ENCODE measurements at regions not wholly inside any gene's neighbourhood (a gene's known extent, or its start where the extent isn't known, plus 50 kb on each side); places are given as distances from the start of the nearest gene placed in this dataset.

DNA sequence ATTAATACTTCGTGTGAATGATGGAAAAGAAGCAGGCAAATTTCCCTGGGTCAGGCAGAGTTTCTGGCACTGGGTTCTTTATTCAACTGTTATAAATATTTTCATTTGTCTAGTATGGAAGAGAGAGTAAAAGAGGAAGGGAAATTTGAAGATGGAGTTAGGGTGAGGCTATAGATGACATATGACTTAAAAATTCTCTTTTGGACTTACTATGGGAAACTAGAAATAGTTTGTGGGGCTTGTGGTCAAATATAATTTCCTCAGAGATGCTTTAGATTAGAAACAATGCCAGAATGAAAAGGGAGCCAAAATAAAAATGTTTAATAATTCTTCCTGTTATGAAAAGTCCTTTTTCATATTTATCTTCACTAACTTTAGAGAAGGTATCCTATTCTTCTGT is 103.2 kb downstream of the GC start:
- no peak for DNase-seq
- 58 to 69% methylated on average over 1 of the region's 1 CpG for WGBS, 2 donors
- Histone ChIP-seq H3K36me3 (ENCODE audit: low read depth, missing control alignments) (no peaks in the 10 kb centered on the region), H3K4me3 (no peak overlapping the region), H3K9me3 (no peaks in the 10 kb centered on the region), H3K27ac (no peak overlapping the region), H3K4me1 (no peaks in the 10 kb centered on the region), H3K27me3 (no peaks in the 10 kb centered on the region)
- intact Hi-C loops (cut with DNase I; ENCODE audit: low total_unique reads) = no loop called here
- TF ChIP-seq POLR2A (IDR thresholded peaks at IDR 0.05) (no peak), CTCF (IDR thresholded peaks at IDR 0.05) (no peak)

DNA sequence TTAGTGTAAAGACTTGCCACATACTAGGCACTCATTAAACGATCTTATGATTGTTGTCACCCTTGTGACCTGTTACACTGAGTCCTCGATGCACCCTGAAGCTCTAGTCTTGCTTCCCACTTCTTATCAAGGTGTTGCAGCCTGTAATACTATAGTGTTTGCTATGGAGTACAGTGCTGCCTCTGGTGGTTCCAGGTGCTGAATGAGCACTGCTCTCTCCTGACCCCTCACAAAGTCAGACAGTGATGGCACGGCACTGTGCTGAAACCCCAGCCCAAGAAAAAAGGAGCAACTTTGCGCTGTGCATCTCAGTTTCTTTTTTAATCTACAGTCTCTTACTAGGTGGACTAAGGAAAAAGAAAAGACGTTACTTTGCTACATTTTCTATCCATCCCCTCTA is 106.3 kb downstream of the GC start:
- no peaks in the 10 kb centered on the region for H3K36me3 ChIP-seq (ENCODE audit: low read depth, missing control alignments)
- DNase-seq = no peak
- no peaks in the 10 kb centered on the region for H3K9me3 ChIP-seq
- H3K27ac ChIP-seq = no peak overlapping the region
- H3K4me1 ChIP-seq = no peaks in the 10 kb centered on the region
- H3K4me3 ChIP-seq = no peak overlapping the region
- WGBS, 2 donors = 84 to 93% methylated on average over 5 of the region's 5 CpGs
- no peaks in the 10 kb centered on the region for H3K27me3 ChIP-seq
- intact Hi-C loops (cut with DNase I; ENCODE audit: low total_unique reads) = no loop called here
- TF ChIP-seq POLR2A (IDR thresholded peaks at IDR 0.05) (no peak), CTCF (IDR thresholded peaks at IDR 0.05) (no peak)

DNA sequence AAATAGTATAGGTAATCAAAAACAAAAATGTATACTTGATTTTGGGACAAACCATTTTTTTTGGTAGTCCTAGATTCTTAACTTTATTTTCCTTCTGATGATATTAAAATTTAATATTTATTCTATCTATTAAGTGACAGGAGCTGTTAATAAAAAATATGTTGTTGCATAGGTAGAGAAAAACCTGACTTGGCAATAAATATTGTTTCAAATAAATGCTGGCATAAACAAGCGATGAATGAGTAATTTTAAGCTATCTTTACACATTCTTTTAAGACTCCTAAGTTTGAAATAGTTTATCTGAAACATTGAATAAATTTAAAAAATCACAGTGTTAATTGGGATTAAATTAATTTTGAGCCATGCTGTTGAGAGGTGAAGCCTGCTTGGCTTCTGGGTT is 114.6 kb downstream of the GC start:
- intact Hi-C loops (cut with DNase I; ENCODE audit: low total_unique reads) = no loop called here
- no peaks in the 10 kb centered on the region for H3K9me3 ChIP-seq
- no peaks in the 10 kb centered on the region for H3K4me1 ChIP-seq
- 89 to 91% methylated on average over 1 of the region's 1 CpG for WGBS, 2 donors
- no peak overlapping the region for H3K27ac ChIP-seq
- H3K27me3 ChIP-seq = no peaks in the 10 kb centered on the region
- TF ChIP-seq CTCF (IDR thresholded peaks at IDR 0.05) (no peak), POLR2A (IDR thresholded peaks at IDR 0.05) (no peak)
- no peak overlapping the region for H3K4me3 ChIP-seq
- no peak for DNase-seq
- no peaks in the 10 kb centered on the region for H3K36me3 ChIP-seq (ENCODE audit: low read depth, missing control alignments)

DNA sequence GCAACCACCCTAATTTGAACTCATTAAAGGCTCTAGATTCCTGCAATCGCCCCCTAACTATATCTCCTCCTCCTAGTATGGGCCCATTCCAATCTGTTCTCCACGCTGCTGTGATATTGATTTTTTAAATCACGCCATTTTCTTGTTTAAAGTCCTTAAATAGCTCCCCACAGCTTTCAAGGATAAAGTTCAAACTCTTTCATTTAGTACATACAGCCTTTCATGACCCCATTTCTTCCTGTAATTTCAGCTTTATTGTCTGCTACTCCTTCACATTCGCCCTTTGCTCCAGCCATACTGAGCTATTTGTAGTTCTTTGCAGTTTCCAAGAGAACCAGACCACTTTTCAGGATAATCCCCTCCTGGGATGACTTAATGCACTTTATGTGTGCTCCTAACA is 118.5 kb downstream of the GC start:
- H3K27ac ChIP-seq = no peak overlapping the region
- 52 to 57% methylated on average over 4 of the region's 4 CpGs for WGBS, 2 donors
- H3K36me3 ChIP-seq (ENCODE audit: low read depth, missing control alignments) = no peaks in the 10 kb centered on the region
- DNase-seq = no peak
- no peak overlapping the region for H3K4me3 ChIP-seq
- no peaks in the 10 kb centered on the region for H3K4me1 ChIP-seq
- TF ChIP-seq POLR2A (IDR thresholded peaks at IDR 0.05) (no peak), CTCF (IDR thresholded peaks at IDR 0.05) (no peak)
- no peaks in the 10 kb centered on the region for H3K27me3 ChIP-seq
- intact Hi-C loops (cut with DNase I; ENCODE audit: low total_unique reads) = no loop called here
- no peaks in the 10 kb centered on the region for H3K9me3 ChIP-seq

DNA sequence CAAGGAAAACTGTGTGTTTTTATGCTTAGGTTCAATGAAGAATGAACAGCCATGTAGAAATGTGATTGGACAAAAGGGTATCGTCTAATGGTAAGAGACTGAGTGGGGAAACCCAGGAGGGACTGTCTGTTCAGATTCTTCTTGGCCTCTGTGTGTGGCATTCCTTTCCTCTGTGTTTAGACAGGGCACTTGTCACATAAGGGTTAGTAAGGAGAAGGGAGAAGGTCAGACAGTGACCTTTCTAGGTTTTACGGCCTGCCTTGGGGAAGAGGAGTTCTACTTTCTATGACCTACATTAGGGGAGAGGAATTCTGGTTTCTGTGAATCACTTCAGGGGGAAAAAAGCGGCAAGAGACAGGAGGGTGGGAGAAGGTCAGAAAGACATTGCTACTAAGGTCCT is 119.5 kb downstream of the GC start:
- intact Hi-C loops (cut with DNase I; ENCODE audit: low total_unique reads) = no loop called here

More for the DNA sequence above, 119.5 kb downstream of the GC start:
- DNase-seq = no peak
- no peak for TF ChIP-seq POLR2A (IDR thresholded peaks at IDR 0.05)
- TF ChIP-seq CTCF (IDR thresholded peaks at IDR 0.05) = no peak
- Histone ChIP-seq H3K4me1 (no peaks in the 10 kb centered on the region), H3K4me3 (no peak overlapping the region), H3K36me3 (ENCODE audit: low read depth, missing control alignments) (no peaks in the 10 kb centered on the region), H3K9me3 (no peaks in the 10 kb centered on the region), H3K27ac (no peak overlapping the region), H3K27me3 (no peaks in the 10 kb centered on the region)
- 83 to 86% methylated on average over 3 of the region's 3 CpGs for WGBS, 2 donors
